ENCODE measurements at regions not wholly inside any gene's neighbourhood (a gene's known extent, or its start where the extent isn't known, plus 50 kb on each side); places are given as distances from the start of the nearest gene placed in this dataset.

DNA sequence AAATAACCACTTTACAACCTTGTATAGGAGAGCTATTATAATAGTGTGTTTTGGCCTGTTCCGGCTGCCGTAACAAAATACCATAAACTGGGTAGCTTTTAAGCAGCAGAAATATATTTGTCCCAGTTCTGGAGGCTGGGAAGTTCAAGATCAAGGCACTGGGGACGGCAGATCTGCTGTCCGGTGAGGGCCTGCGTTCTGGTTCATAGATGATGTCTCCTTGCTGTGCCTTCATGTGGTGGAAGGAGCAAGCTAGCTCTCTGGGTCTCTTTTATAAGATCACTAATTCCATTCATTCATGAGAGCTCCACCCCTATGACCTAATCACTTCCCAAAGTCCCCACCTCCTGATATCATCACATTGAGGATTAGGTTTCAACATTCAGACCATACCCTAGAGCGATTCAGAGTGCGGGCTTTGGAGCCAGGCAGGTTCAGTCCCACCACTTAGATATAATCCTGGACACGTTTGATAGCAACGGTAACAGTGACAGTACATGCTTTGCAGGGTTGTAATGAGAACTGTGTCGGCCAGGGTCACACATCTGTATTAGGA, 76.2 kb upstream of the ZFHX3 start:
- TF ChIP-seq CTCF (IDR thresholded peaks at IDR 0.05) (no peak), POLR2A (IDR thresholded peaks at IDR 0.05) (no peak), POLR2AphosphoS5 (IDR thresholded peaks at IDR 0.05) (no peak)

Data from upper lobe of left lung (tissue), 4 donors.